NB4 (cell line): ENCODE measurements at regions not wholly inside any gene's neighbourhood (a gene's known extent, or its start where the extent isn't known, plus 50 kb on each side); places are given as distances from the start of the nearest gene placed in this dataset.

Source experiments
- POLR2A ChIP-seq: IDR thresholded peaks from 2 replicates; pipeline ENCODE4 v1.6.1; 2011; ENCODE audit warnings: mild to moderate bottlenecking; ENCODE audit not compliant: insufficient read length; ENCODE audit errors: extremely low read depth
- TF ChIP-seq, protein P1 (sequence below): IDR thresholded peaks from one replicate; pipeline ENCODE4 v1.5.1; 2012; ENCODE audit warnings: low read depth, low read length
- TF ChIP-seq, protein P2 (sequence below): IDR thresholded peaks from 2 replicates; pipeline ENCODE4 v1.6.1; 2011; ENCODE audit warnings: low read depth, low read length

DNA sequence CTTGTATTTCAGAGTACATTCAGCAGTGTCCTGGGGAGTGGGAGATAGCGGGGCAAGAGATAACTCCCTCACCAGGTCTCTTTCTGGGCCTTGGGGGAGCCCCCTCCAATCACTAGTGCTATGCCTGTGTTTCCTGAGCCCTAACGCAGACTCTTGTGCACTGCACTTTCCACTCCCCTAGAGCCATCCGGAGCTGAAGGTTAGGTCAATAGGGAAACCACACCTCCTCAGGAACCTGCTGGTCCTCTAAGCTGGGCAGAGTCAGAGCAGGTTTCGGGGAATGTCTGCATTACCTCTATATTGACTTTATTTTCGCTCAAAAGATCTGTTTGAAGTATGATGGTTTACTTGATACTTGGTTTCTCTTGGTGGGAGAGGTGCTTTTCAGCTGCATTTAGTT is 617.0 kb upstream of the ROBO1 start:
- TF ChIP-seq, protein P1, sequence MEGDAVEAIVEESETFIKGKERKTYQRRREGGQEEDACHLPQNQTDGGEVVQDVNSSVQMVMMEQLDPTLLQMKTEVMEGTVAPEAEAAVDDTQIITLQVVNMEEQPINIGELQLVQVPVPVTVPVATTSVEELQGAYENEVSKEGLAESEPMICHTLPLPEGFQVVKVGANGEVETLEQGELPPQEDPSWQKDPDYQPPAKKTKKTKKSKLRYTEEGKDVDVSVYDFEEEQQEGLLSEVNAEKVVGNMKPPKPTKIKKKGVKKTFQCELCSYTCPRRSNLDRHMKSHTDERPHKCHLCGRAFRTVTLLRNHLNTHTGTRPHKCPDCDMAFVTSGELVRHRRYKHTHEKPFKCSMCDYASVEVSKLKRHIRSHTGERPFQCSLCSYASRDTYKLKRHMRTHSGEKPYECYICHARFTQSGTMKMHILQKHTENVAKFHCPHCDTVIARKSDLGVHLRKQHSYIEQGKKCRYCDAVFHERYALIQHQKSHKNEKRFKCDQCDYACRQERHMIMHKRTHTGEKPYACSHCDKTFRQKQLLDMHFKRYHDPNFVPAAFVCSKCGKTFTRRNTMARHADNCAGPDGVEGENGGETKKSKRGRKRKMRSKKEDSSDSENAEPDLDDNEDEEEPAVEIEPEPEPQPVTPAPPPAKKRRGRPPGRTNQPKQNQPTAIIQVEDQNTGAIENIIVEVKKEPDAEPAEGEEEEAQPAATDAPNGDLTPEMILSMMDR: no peak
- TF ChIP-seq, protein P2, sequence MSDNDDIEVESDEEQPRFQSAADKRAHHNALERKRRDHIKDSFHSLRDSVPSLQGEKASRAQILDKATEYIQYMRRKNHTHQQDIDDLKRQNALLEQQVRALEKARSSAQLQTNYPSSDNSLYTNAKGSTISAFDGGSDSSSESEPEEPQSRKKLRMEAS: no peak
- TF ChIP-seq POLR2A: no peak
